ENCODE measurements at regions not wholly inside any gene's neighbourhood (a gene's known extent, or its start where the extent isn't known, plus 50 kb on each side); places are given as distances from the start of the nearest gene placed in this dataset.

DNA sequence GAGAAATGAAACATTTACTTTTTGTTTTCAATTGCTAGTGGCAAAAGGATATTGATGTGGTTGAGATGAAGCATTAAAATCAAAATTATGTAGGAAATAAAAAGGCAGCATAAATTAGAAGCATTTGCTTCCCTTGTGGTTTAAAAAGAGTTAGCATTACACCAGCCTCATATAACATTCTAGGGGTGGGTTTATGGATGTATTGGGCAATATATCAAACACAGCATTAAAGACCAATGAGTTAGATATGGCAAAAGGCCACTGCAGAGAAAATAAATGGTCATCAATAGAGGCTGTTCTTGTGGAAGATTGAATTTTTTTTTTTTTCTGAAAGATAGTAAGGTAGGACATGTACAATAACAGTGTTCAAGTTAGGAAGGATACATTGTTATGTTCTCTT is 473.0 kb downstream of the TLR4 start:
- no peak overlapping the region for H3K27ac ChIP-seq (ENCODE audit: control insufficient read depth, insufficient read depth)
- TF ChIP-seq RAD51 (IDR thresholded peaks at IDR 0.05) (no peak), NR2C1 (IDR thresholded peaks at IDR 0.05) (no peak), ASH2L (IDR thresholded peaks at IDR 0.05; ENCODE audit: borderline replicate concordance, low read depth) (no peak), RCOR1 (conservative IDR thresholded peaks at IDR 0.05; ENCODE audit: low read depth, low read length) (no peak), ZNF274 (IDR thresholded peaks at IDR 0.05; ENCODE audit: insufficient read depth, insufficient read length) (no peak), ZSCAN29 (IDR thresholded peaks at IDR 0.05) (no peak), CBFB (IDR thresholded peaks at IDR 0.05; ENCODE audit: low read depth) (no peak), NR2F1 (conservative IDR thresholded peaks at IDR 0.05) (no peak), RB1 (IDR thresholded peaks at IDR 0.05; ENCODE audit: borderline replicate concordance) (no peak), FOXK2 (IDR thresholded peaks at IDR 0.05) (no peak), CHD2 (IDR thresholded peaks at IDR 0.05; ENCODE audit: borderline replicate concordance, low read depth, low read length) (no peak), FOXM1 (IDR thresholded peaks at IDR 0.05; ENCODE audit: low read depth, low read length) (no peak), E2F4 (IDR thresholded peaks at IDR 0.05; ENCODE audit: low read depth, low read length) (no peak), ZBED1 (IDR thresholded peaks at IDR 0.05; ENCODE audit: borderline replicate concordance) (no peak), LARP7 (IDR thresholded peaks at IDR 0.05) (no peak), NFYA (IDR thresholded peaks at IDR 0.05; ENCODE audit: borderline replicate concordance, low read depth, low read length) (no peak), EGR1 (IDR thresholded peaks at IDR 0.05; ENCODE audit: borderline replicate concordance in 1 of 2, low read depth in 2 of 2, low read length in 2 of 2) (no peak), SUPT20H (IDR thresholded peaks at IDR 0.05; ENCODE audit: borderline replicate concordance, control insufficient read depth, low read depth, low read length) (no peak)
- ChIA-PET RAD21 (ENCODE audit: unreplicated experiment) (no interaction called here), CTCF (no interaction called here), POLR2A (no interaction called here), SMC1A (ENCODE audit: uncharacterized antibody, unreplicated experiment) (no interaction called here)
- H3K36me3 ChIP-seq (ENCODE audit: control insufficient read depth in 2 of 2, insufficient read depth in 2 of 2, low read length in 1 of 2), result no peaks in the 10 kb centered on the region
- no peaks in the 10 kb centered on the region for H3K4me1 ChIP-seq (ENCODE audit: control insufficient read depth, insufficient read depth, low read length)
- no peaks in the 10 kb centered on the region for H3K79me2 ChIP-seq (ENCODE audit: control insufficient read depth, insufficient read depth, low read length)
- no peak overlapping the region for H3K9ac ChIP-seq (ENCODE audit: control insufficient read depth, insufficient read depth, low read length)
- ATAC-seq, result no peak
- no peaks in the 10 kb centered on the region for H3K27me3 ChIP-seq (replicated peaks in 1 of 2; ENCODE audit: control insufficient read depth in 2 of 2, insufficient read depth in 2 of 2, low read length in 1 of 2)
- no peak for DNase-seq (ENCODE audit: low read depth, low spot score)
- no peak overlapping the region for H3K4me3 ChIP-seq
- H3K4me2 ChIP-seq (ENCODE audit: control insufficient read depth, insufficient read depth), result no peak overlapping the region
- BruUV-seq (replicated peaks), result no TSS peak
- H4K20me1 ChIP-seq (ENCODE audit: control insufficient read depth, insufficient read depth), result no peaks in the 10 kb centered on the region
- H2AFZ ChIP-seq (ENCODE audit: control insufficient read depth, low read depth, low read length), result no peak overlapping the region
- H3K9me3 ChIP-seq (replicated peaks; ENCODE audit: control insufficient read depth, insufficient read depth, low read length), result no peaks in the 10 kb centered on the region
- in situ Hi-C loops (cut with MboI), result no loop called here
- FAIRE-seq, result no peak
- intact Hi-C loops (cut with micrococcal nuclease; ENCODE audit: unreplicated experiment), result no loop called here

Measured in GM12878 (cell line).